GM19467 (cell line): ENCODE measurements at regions not wholly inside any gene's neighbourhood (a gene's known extent, or its start where the extent isn't known, plus 50 kb on each side); places are given as distances from the start of the nearest gene placed in this dataset.

Experiments used
- ATAC-seq: cut with Tn5 transposase; IDR thresholded peaks from one replicate; pipeline ENCODE4 v1.9.1; 2021; ENCODE audit warnings: mild to moderate bottlenecking, moderate library complexity; ENCODE audit not compliant: unreplicated experiment

DNA sequence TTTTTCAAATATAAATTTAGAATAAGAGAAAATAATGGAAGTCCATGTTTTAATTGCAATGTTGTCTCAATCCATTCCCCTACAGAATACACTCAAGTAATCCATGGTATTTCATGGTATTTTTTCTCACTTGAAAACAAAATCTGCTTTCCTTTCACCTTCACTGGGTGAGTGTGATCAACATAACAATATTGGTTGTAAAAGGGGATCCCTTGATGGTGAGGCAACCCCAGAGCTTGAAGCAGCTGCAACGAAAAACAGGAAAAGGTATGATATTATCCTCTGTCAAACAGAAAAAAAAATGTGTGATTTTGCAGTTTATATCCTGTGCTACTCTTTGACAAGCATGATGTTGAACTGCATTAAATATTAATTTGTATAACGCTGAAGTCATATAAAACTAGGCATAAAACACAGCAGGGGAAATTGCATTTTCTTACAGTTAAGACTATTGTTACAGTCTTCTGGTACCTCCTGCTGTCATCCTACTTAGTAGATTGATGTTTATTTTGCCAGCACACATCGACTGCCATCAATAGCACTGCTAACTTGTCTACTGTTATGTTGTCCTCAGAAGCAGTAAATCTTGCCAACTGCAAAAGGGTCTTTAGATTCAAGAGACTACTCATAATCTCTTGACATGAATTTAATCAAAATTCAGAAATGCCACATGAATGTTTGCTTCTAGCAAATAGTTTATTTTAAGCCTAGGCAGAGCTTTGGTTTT lies 373.1 kb upstream of the MIR17HG start:
- no peak for ATAC-seq

DNA sequence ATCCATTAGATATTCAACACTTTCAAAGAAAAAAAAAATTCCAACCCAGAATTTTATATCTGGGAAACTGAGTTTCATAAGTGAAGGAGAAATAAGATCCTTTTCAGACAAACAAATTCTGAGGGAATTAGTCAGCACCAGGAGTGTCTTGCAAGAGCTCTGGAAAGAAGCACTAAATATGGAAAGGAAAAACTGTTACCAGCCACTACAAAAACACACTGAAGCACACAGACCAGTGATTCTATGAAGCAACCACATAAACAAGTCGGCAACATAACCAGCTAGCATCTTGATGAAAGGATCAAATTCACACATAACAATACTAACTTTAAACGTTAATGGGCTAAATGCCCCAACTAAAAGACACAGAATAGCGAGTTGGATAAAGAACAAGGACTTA lies 368.4 kb upstream of the MIR17HG start:
- ATAC-seq = no peak

DNA sequence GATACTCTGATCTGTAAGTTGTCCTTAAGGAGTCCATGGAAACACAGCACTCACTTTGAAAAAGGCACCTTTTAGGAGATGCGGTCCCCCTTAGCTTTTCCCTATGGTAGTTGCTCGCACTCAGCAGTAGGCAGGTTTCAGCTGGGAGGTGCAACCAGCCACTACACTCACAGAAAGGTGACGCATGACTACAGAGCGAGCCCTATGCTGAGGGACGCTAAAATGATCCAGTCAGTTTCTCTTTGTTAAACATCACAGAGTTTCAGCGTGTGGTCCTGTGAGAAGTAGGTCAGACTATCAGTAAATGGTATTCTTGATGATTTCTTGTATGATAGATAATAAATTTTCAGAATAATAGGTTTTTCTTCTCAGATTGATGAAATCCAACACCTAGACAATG lies 362.7 kb upstream of the MIR17HG start:
- ATAC-seq = no peak

- ATAC-seq = no peak
These were observed 352.5 kb upstream of the MIR17HG start for GRCh38 chr13:90995001-90995400.

GRCh38 chr13:90995614-90996013 lies 351.9 kb upstream of the MIR17HG start:
- ATAC-seq = no peak

DNA sequence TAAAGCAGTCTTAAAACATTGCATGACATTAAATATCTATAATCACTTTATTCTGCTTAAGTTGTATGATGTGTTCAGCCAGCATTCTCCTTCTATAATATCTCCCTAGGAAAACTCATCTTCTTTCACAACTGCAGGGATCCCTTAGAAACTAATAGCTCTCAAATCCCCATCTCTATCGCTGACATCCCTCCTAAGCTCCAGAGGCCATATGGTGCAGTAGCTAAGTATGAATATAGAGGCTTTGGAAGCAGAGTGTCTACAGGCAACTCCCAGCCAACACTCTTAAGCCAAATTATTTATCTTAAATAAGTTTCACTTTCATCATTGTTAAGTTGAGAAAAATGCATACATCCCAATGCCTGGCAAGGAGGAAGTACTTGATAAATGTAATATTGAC lies 349.5 kb upstream of the MIR17HG start:
- ATAC-seq = no peak

- ATAC-seq = no peak
These were observed 348.1 kb upstream of the MIR17HG start for GRCh38 chr13:90999401-90999800.

DNA sequence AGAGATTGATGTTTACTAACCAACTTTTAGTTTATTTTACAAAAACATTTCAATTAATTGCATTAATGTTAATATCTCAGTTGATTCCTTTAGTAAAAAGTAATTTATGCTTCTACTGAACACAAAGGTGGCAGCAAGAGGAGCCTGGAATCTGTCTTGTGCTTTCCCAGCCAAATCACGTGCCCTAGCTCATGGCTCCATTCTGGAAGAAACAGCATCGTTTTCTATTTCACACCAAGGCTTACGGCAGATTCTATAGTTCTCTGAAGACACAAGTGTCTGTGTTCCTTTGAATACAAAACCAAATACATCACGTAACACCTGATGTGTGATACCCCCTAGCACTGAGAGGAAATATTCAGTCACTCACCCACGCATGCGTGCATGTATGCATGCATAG lies 346.1 kb upstream of the MIR17HG start:
- no peak for ATAC-seq

- no peak for ATAC-seq
These were observed 332.8 kb upstream of the MIR17HG start for GRCh38 chr13:91014696-91015095.

DNA sequence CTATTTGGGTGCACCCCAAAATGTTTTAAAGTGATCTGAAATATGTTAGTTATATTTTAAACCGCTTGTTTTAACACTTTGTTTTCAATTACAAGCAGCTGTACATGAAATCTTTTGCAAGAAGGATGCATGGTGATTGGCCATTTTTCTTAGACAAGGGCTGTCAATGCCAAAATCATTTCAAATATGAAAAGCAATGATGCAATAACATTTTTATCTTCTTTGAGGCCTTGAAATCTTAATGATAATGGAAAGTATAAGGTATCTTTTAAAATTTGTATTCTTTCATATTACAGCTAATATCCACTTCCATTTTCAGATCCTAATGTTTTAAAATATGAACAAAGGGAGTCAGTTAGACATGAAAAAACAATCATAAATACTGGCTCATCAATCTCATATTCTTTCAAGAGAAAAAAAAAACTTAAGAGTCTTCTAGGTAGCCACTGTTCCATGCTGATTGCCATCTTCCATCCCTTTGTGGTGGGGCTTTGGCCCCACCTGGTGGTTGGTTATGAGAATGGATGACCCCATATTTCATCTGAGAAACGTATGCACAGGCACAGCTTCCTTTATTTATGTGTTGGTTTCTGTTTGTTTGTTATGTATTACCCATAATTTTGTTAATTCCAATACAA lies 330.3 kb upstream of the MIR17HG start:
- ATAC-seq = peak; percentile 98

DNA sequence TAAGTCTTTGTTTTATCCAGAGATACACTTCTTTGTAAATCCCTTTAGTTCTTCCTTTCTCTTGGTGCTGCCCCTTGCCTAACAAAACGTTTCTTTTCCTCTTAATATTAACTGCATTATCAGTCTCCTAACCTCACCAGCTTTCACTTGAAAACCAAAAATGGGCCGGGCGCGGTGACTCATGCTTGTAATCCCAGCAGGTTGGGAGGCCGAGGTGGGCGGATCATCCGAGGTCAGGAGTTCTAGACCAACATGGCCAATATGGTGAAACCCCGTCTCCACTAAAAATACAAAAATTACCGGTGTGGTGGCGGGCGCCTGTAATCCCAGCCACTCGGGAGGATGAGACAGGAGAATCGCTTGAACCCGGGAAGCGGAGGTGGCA lies 329.8 kb upstream of the MIR17HG start:
- peak; percentile 15 for ATAC-seq

GRCh38 chr13:91020461-91021034 lies 326.9 kb upstream of the MIR17HG start:
- ATAC-seq = no peak

- no peak for ATAC-seq
These were observed 323.2 kb upstream of the MIR17HG start for GRCh38 chr13:91024157-91024792.

DNA sequence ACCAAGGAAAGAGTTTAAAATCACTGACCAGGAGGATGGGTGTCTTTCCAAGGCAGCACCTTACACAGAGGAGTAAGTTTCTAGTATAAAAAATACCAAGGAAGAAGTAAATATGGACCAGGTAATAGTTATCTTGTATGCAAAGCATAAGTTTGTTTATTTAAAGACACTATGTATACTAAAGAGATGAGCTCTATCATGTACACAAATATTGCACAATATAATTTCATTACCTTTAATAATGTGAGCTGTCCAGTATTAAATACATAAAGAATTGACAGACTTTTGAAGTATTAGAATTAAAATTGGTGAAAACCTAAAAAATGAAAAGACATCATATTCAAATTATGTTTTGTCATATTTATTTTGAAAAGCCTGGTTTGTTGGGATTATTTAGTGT lies 322.0 kb upstream of the MIR17HG start:
- ATAC-seq = no peak

GRCh38 chr13:91031508-91031907 lies 316.0 kb upstream of the MIR17HG start:
- no peak for ATAC-seq

GRCh38 chr13:91032104-91032503 lies 315.4 kb upstream of the MIR17HG start:
- ATAC-seq = no peak

DNA sequence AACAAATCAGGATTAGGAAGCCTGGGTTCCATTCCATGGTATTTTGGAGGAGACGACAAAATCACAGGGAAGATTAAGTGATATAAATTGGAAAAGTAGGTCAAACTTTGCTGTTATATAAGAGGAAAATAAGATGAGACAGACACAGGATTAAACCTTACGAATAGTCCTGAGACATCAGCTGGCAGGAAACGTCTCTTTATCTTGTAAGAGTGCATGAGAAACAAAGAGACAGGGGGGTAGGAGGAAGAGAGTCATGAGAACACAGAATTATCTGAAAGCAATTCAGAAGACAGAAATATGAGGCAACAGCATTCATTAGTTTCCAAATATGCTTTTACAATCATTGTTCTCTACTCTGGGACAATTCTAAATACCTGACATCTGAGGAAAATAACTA lies 310.6 kb upstream of the MIR17HG start:
- ATAC-seq = no peak

GRCh38 chr13:91042870-91043269 lies 304.6 kb upstream of the MIR17HG start:
- no peak for ATAC-seq

DNA sequence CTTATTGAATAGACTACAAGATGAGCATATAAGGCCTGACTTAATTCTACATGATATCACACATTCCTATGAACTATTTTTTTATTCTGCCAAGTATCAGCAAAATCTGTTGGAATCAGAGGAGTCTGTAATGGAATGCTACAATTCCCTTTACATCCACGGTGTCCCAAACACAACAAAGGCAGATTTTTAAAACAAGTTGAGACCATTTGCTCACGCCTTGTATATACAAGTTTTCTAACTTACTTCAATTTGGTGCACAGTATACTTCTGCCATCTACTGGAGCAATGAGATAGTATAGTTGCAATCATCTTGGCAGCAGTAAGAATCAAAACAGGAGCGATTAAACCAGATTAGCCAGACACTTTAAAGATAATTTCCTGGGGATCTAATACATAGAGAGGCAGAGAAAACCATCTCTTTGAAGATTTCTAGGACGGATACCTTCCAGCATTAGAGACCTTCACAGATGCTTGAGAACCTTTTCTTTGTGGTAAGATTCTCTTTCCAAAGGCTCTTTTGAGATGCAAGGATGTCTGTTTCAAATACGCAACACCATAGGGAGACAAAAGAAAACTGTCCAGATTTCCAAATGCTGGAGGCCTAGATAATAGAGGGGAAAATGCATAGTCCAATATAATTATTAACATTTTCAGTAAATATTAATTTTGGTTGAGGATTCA lies 302.0 kb upstream of the MIR17HG start:
- no peak for ATAC-seq

GRCh38 chr13:91046715-91047327 lies 300.7 kb upstream of the MIR17HG start:
- ATAC-seq = no peak

DNA sequence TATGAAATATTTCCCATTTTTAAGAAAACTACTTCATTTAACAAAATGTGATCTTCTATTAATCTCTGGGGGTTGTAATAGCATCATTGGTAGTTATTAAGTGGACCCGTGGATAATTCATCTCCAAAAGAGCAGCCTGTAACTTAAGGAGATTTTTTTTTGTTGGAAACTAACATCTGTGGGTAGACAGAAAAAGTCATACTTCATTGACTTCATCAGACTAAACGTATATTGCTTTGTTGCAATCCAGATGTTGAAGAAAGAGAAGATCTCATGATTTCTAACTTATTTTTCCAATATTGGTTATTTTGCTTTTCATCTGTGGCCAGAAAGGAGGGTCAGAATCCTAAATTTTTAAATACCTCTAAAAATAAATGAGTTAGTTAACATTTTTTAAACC lies 296.5 kb upstream of the MIR17HG start:
- no peak for ATAC-seq
